ENCODE measurements at regions not wholly inside any gene's neighbourhood (a gene's known extent, or its start where the extent isn't known, plus 50 kb on each side); places are given as distances from the start of the nearest gene placed in this dataset.

GRCh38 chr1:187212377-187212776 lies 383.6 kb downstream of the PLA2G4A start:
- no peak for DNase-seq
- Histone ChIP-seq H3K4me1 (ENCODE audit: insufficient read depth, low read length) (no peaks in the 10 kb centered on the region), H3K27ac (ENCODE audit: low read depth in 1 of 2, low read length in 2 of 2) (no peak overlapping the region), H3K36me3 (ENCODE audit: insufficient read depth, low read length) (no peaks in the 10 kb centered on the region), H3K9me3 (ENCODE audit: control insufficient read depth in 1 of 2, insufficient read depth in 1 of 2, low read length in 2 of 2) (peaks cover 0 to 7% of the 10 kb centered on the region in 2 experiments), H3K4me3 (ENCODE audit: low read length) (no peak overlapping the region), H3K27me3 (ENCODE audit: control insufficient read depth in 1 of 2, insufficient read depth in 2 of 2, low read length in 2 of 2) (no peaks in the 10 kb centered on the region)
- Mint-ChIP-seq H3K9me3 (peaks cover 5% of the 10 kb centered on the region), H3K27ac (no peak overlapping the region), H3K36me3 (ENCODE audit: low read depth) (no peaks in the 10 kb centered on the region), H3K4me1 (ENCODE audit: low read depth) (no peaks in the 10 kb centered on the region), H3K4me3 (no peak overlapping the region), H3K27me3 (no peaks in the 10 kb centered on the region)
- ChIA-PET CTCF (no interaction called here), POLR2A (no interaction called here)
- no peak for TF ChIP-seq CTCF (IDR thresholded peaks at IDR 0.05)
- intact Hi-C loops (cut with DNase I, micrococcal nuclease): no loop called here
- ATAC-seq (ENCODE audit: poor library complexity): no peak

GRCh38 chr1:187226396-187226795 lies 397.6 kb downstream of the PLA2G4A start:
- no peaks in the 10 kb centered on the region for H3K9me3 Mint-ChIP-seq
- Histone ChIP-seq H3K27me3 (ENCODE audit: control insufficient read depth in 1 of 2, insufficient read depth in 2 of 2, low read length in 2 of 2) (no peaks in the 10 kb centered on the region), H3K9me3 (ENCODE audit: control insufficient read depth in 1 of 2, insufficient read depth in 1 of 2, low read length in 2 of 2) (peaks cover 0 to 3% of the 10 kb centered on the region in 2 experiments), H3K36me3 (ENCODE audit: insufficient read depth, low read length) (no peaks in the 10 kb centered on the region), H3K4me1 (ENCODE audit: insufficient read depth, low read length) (no peaks in the 10 kb centered on the region), H3K4me3 (ENCODE audit: low read length) (no peak overlapping the region), H3K27ac (ENCODE audit: low read depth in 1 of 2, low read length in 2 of 2) (no peak overlapping the region)
- DNase-seq (no peak), ATAC-seq (ENCODE audit: poor library complexity) (no peak)
- intact Hi-C loops (cut with DNase I, micrococcal nuclease): no loop called here
- no peaks in the 10 kb centered on the region for H3K36me3 Mint-ChIP-seq (ENCODE audit: low read depth)
- no peaks in the 10 kb centered on the region for H3K4me1 Mint-ChIP-seq (ENCODE audit: low read depth)
- TF ChIP-seq CTCF (IDR thresholded peaks at IDR 0.05): no peak
- no peak overlapping the region for H3K27ac Mint-ChIP-seq
- no peak overlapping the region for H3K4me3 Mint-ChIP-seq
- H3K27me3 Mint-ChIP-seq: no peaks in the 10 kb centered on the region
- ChIA-PET POLR2A (no interaction called here), CTCF (no interaction called here)

GRCh38 chr1:187228790-187229189 lies 400.0 kb downstream of the PLA2G4A start:
- ATAC-seq (ENCODE audit: poor library complexity): no peak
- Histone ChIP-seq H3K36me3 (ENCODE audit: insufficient read depth, low read length) (no peaks in the 10 kb centered on the region), H3K4me1 (ENCODE audit: insufficient read depth, low read length) (no peaks in the 10 kb centered on the region), H3K9me3 (ENCODE audit: control insufficient read depth in 1 of 2, insufficient read depth in 1 of 2, low read length in 2 of 2) (peaks cover 0 to 3% of the 10 kb centered on the region in 2 experiments), H3K4me3 (ENCODE audit: low read length) (no peak overlapping the region), H3K27ac (ENCODE audit: low read depth in 1 of 2, low read length in 2 of 2) (no peak overlapping the region), H3K27me3 (ENCODE audit: control insufficient read depth in 1 of 2, insufficient read depth in 2 of 2, low read length in 2 of 2) (no peaks in the 10 kb centered on the region)
- Mint-ChIP-seq H3K4me1 (ENCODE audit: low read depth) (no peaks in the 10 kb centered on the region), H3K36me3 (ENCODE audit: low read depth) (no peaks in the 10 kb centered on the region), H3K27ac (no peak overlapping the region), H3K9me3 (no peaks in the 10 kb centered on the region), H3K4me3 (no peak overlapping the region), H3K27me3 (no peaks in the 10 kb centered on the region)
- CTCF ChIA-PET: no interaction called here
- POLR2A ChIA-PET: no interaction called here
- intact Hi-C loops (cut with DNase I, micrococcal nuclease): no loop called here
- DNase-seq: no peak
- TF ChIP-seq CTCF (IDR thresholded peaks at IDR 0.05): no peak
